HUES6 (cell line): ENCODE measurements at regions not wholly inside any gene's neighbourhood (a gene's known extent, or its start where the extent isn't known, plus 50 kb on each side); places are given as distances from the start of the nearest gene placed in this dataset.
"Not testable (repeated sequence)": the region's sequence is repeated elsewhere in the genome, so short reads cannot be mapped to it uniquely, and the experiment has no call there.

Experiments used
- H3K27ac ChIP-seq: 2 replicates; pipeline ENCODE4 v1.7.0; 2013; ENCODE audit warnings: low read depth, mild to moderate bottlenecking, low read length, inconsistent platforms
- H3K27me3 ChIP-seq: 2 replicates; pipeline ENCODE4 v1.6.1; 2013; ENCODE audit warnings: low read length; ENCODE audit not compliant: control insufficient read depth, insufficient read depth
- H3K36me3 ChIP-seq: 2 replicates; pipeline ENCODE4 v1.6.1; 2013; ENCODE audit warnings: low read length; ENCODE audit not compliant: control insufficient read depth, insufficient read depth
- H3K4me1 ChIP-seq: 2 replicates; pipeline ENCODE4 v1.6.1; 2013; ENCODE audit warnings: low read length; ENCODE audit not compliant: control insufficient read depth, insufficient read depth
- H3K4me3 ChIP-seq: 2 replicates; pipeline ENCODE4 v1.5.1; 2013; ENCODE audit warnings: low read depth, low read length
- H3K9ac ChIP-seq: one replicate; pipeline ENCODE4 v1.6.1; 2013; ENCODE audit warnings: mild to moderate bottlenecking, low read length
- H3K9me3 ChIP-seq: 2 replicates; pipeline ENCODE4 v1.6.1; 2013; ENCODE audit warnings: low read depth, low read length; ENCODE audit not compliant: control insufficient read depth, insufficient read depth

DNA sequence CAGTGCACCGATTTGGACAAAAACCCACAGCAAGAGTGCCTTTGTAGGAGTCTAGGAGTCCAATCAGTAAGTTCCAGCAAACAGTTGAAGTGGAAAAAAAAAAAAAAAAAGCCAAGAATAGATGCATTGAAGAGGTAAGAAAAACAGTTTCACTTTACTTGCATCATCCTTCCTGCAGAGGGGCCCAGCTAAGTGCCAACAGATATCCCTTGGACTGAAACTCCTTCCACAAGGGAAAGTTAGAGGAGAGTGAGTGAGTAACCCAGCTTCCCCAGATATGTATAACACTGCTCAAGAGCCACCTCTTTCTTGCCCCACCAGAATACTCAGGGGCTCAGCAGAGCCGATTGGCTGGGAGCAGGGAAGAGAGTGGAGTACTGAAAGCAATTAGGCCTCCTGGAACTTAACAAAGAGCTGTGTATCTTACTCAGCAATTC is 617.7 kb upstream of the SMIM31 start:
- Histone ChIP-seq H3K4me3 (no peak overlapping the region), H3K27me3 (no peaks in the 10 kb centered on the region), H3K9ac (no peak overlapping the region), H3K27ac (peak overlapping the region; percentile 42; the same call in 1 of the 2 replicates), H3K9me3 (peaks cover 9% of the 10 kb centered on the region), H3K36me3 (no peaks in the 10 kb centered on the region), H3K4me1 (0 out of 2 replicates have a peak, but pooled peaks cover 8% of the 10 kb centered on the region)

DNA sequence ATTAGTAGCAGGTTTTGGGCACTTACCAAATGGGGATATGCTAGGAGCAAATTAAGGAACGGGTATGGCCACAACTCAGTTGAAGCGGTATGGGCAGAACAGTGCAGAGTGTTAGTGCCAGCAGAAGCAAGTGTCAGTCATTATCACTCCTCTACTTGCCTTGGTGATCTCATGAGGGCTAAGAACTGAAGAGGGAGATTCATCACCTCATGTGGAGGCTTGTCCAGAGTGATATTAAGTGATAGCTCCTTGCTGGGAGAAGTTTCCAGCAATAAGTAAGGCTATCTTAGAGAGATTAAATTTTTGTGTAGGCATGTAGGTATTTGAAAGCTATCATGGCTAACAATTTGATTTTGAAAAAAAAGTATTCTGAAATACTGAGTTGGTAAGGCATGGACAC is 615.4 kb upstream of the SMIM31 start:
- no peak overlapping the region for H3K9ac ChIP-seq
- no peaks in the 10 kb centered on the region for H3K27me3 ChIP-seq
- no peak overlapping the region for H3K4me3 ChIP-seq
- H3K9me3 ChIP-seq, result peaks cover 12% of the 10 kb centered on the region
- no peak overlapping the region for H3K27ac ChIP-seq
- H3K4me1 ChIP-seq, result 0 out of 2 replicates have a peak, but pooled peaks cover 8% of the 10 kb centered on the region
- H3K36me3 ChIP-seq, result no peaks in the 10 kb centered on the region

DNA sequence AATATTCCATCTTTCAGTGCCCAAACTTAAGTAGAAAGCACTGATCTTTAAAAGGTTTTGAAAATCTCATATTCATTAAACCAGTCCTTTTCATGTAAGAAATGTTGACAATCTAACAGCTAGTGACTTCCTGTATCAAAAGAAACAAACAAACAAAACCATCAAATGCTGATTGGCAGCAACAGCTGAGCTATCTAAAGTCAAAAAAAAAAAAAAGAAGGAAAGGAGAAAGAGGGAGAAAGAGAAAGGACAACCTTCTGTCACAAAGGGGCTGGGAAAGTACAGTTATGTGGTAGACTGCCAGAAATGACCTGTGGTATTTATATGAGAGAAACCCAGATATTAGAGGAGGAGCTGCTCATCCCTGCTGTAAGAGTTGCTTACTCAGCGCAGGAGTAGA is 614.6 kb upstream of the SMIM31 start:
- Histone ChIP-seq H3K27ac (no peak overlapping the region), H3K4me3 (no peak overlapping the region), H3K4me1 (0 out of 2 replicates have a peak, but pooled peaks cover 8% of the 10 kb centered on the region), H3K9me3 (peaks cover 12% of the 10 kb centered on the region), H3K27me3 (no peaks in the 10 kb centered on the region), H3K36me3 (no peaks in the 10 kb centered on the region), H3K9ac (no peak overlapping the region)

DNA sequence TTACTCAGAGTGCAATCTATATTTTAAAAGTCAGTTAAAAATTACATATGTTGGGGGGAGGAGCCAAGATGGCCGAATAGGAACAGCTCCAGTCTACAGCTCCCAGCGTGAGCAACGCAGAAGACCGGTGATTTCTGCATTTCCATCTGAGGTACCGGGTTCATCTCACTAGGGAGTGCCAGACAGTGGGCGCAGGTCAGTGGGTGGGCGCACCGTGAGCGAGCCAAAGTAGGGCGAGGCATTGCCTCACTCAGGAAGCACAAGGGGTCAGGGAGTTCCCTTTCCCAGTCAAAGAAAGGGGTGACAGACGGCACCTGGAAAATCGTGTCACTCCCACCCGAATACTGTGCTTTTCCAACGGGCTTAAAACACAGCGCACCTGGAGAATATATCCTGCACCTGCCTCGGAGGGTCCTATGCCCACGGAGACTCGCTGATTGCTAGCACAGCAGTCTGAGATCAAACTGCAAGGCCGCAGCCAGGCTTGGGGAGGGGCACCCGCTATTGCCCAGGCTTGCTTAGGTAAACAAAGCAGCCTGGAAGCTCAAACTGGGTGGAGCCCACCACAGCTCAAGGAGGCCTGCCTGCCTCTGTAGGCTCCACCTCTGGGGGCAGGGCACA is 612.1 kb upstream of the SMIM31 start:
- not testable (repeated sequence) for H3K27me3 ChIP-seq, H3K4me1 ChIP-seq, H3K27ac ChIP-seq, H3K9ac ChIP-seq, H3K36me3 ChIP-seq
- Histone ChIP-seq H3K9me3 (peaks cover 12% of the 10 kb centered on the region), H3K4me3 (peak overlapping the region; percentile 29; the same call in 1 of the 2 replicates)

DNA sequence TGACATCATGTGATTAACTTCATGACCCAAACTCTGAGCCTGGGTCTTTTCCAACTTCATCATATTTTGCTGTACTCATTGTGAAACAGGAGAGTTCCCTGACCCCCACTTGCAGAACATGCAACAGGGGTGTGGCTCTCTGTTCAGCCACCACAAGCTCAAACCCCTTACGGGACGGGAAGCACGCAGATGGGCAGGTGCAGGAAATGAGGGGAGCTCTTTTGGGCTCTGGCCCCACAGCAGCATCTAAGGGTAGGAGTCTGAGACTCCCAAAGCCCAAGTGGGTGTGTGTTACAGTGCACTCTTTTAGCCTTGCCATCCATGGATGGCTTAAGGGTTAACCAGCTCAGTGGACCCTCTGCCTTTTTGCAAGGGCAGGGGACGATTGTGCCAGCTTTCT is 599.5 kb upstream of the SMIM31 start:
- no peak overlapping the region for H3K27ac ChIP-seq
- H3K9me3 ChIP-seq, result no peaks in the 10 kb centered on the region
- no peaks in the 10 kb centered on the region for H3K27me3 ChIP-seq
- no peaks in the 10 kb centered on the region for H3K36me3 ChIP-seq
- H3K9ac ChIP-seq, result no peak overlapping the region
- H3K4me1 ChIP-seq, result no peaks in the 10 kb centered on the region
- no peak overlapping the region for H3K4me3 ChIP-seq

DNA sequence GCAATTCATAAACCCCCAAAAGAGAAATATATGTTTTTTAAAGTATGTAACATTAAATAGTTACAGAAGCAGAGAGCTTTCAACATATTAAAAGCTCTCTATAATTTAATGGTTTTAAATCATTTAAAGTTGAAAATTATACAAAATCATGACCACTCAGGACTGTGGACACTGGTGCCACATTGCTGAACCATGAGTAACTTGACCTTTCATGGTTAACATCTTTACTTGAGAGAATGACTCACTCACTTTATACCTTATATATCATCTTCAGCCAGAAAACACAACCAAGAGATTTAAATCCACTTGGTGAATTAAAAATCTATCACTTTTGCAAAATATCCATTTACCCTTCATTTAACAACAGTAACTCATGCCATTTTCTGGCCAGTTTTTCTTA is 584.3 kb upstream of the SMIM31 start:
- Histone ChIP-seq H3K9ac (no peak overlapping the region), H3K27ac (no peak overlapping the region), H3K27me3 (no peaks in the 10 kb centered on the region), H3K4me1 (no peaks in the 10 kb centered on the region), H3K36me3 (no peaks in the 10 kb centered on the region), H3K9me3 (no peaks in the 10 kb centered on the region), H3K4me3 (no peak overlapping the region)

DNA sequence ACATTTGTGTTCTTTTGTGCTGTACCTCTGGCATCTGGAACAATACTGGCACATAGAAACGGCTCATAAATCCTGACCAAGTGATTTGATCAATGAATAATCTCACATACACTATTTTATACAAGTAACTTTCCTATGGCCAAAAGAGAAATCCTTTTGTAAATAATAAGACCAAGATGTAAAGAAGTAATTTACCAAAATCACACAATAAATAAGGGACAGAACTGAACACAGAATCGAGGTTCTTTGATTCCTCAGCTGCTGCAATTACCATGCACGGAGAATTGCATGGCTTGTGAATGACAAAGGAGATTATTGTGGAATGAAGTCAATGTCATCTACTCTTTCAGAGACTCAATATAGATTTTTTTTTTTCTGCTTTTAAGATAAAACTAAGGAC is 576.8 kb upstream of the SMIM31 start:
- Histone ChIP-seq H3K4me1 (peaks cover 3% of the 10 kb centered on the region; the same call in 1 of the 2 replicates), H3K9ac (no peak overlapping the region), H3K4me3 (no peak overlapping the region), H3K27me3 (no peaks in the 10 kb centered on the region), H3K27ac (no peak overlapping the region), H3K9me3 (no peaks in the 10 kb centered on the region), H3K36me3 (no peaks in the 10 kb centered on the region)

- peaks cover 3% of the 10 kb centered on the region; the same call in 1 of the 2 replicates for H3K4me1 ChIP-seq
- H3K27me3 ChIP-seq, result no peaks in the 10 kb centered on the region
- no peaks in the 10 kb centered on the region for H3K9me3 ChIP-seq
- no peak overlapping the region for H3K9ac ChIP-seq
- no peak overlapping the region for H3K4me3 ChIP-seq
- H3K36me3 ChIP-seq, result no peaks in the 10 kb centered on the region
- H3K27ac ChIP-seq, result no peak overlapping the region
Observed at GRCh38 chr4:164177753-164178152, 576.2 kb upstream of the SMIM31 start.

- Histone ChIP-seq H3K36me3 (no peaks in the 10 kb centered on the region), H3K4me1 (no peaks in the 10 kb centered on the region), H3K9ac (no peak overlapping the region), H3K27ac (no peak overlapping the region), H3K4me3 (no peak overlapping the region), H3K27me3 (no peaks in the 10 kb centered on the region), H3K9me3 (no peaks in the 10 kb centered on the region)
Observed at GRCh38 chr4:164188236-164188635, 565.7 kb upstream of the SMIM31 start.

- Histone ChIP-seq H3K27ac (no peak overlapping the region), H3K4me3 (no peak overlapping the region)
Observed at GRCh38 chr4:164192844-164193243, 561.1 kb upstream of the SMIM31 start.

DNA sequence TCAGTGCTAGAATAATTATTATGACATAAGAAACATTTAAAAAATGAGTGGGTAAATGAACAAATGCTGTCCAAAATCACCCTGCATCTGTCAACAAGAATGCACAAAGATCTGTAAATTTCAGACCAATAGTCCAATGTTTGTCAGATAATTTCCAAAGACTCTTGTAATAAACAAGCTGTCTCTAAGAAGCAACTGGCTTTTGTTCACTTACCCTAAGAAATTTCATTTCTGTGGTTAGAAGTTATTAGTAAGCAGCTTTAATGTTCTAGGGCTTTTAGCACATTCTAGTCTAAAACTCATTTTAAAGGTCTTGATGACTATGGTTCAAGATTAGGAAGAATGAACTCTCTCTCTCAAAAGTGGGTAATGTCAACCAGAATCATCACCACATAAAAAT is 560.3 kb upstream of the SMIM31 start:
- Histone ChIP-seq H3K4me1 (no peaks in the 10 kb centered on the region), H3K27ac (no peak overlapping the region), H3K9me3 (no peaks in the 10 kb centered on the region), H3K27me3 (no peaks in the 10 kb centered on the region), H3K36me3 (no peaks in the 10 kb centered on the region), H3K4me3 (no peak overlapping the region), H3K9ac (no peak overlapping the region)

More at GRCh38 chr4:164192844-164193243, 561.1 kb upstream of the SMIM31 start:
- Histone ChIP-seq H3K9me3 (no peaks in the 10 kb centered on the region), H3K4me1 (no peaks in the 10 kb centered on the region), H3K27me3 (no peaks in the 10 kb centered on the region), H3K36me3 (no peaks in the 10 kb centered on the region), H3K9ac (no peak overlapping the region)
